KMS-11 (cell line): ENCODE measurements at regions not wholly inside any gene's neighbourhood (a gene's known extent, or its start where the extent isn't known, plus 50 kb on each side); places are given as distances from the start of the nearest gene placed in this dataset.

ENCODE experiments used
- H2AFZ ChIP-seq: fragments of 200-600 bp; sonication (generic); 2 replicates; pipeline ENCODE4 v1.6.1; 2016; ENCODE audit warnings: antibody characterized with exemption, mixed run types, low read depth
- H3K27ac ChIP-seq: fragments of 200-600 bp; sonication (generic); 2 replicates; pipeline ENCODE4 v1.6.1; 2016; ENCODE audit warnings: mild to moderate bottlenecking, mixed run types
- H3K27me3 ChIP-seq: fragments of 200-600 bp; sonication (generic); 2 replicates; pipeline ENCODE4 v1.6.1; 2017; ENCODE audit warnings: mild to moderate bottlenecking, low read depth, mixed run types, moderate library complexity; ENCODE audit not compliant: insufficient read depth
- H3K36me3 ChIP-seq: fragments of 200-600 bp; sonication (generic); 2 replicates; pipeline ENCODE4 v1.6.1; 2017; ENCODE audit warnings: mild to moderate bottlenecking, mixed run types; ENCODE audit not compliant: insufficient read depth
- H3K4me1 ChIP-seq: fragments of 200-600 bp; sonication (generic); 2 replicates; pipeline ENCODE4 v1.6.1; 2016; ENCODE audit warnings: mild to moderate bottlenecking, low read depth, mixed run types; ENCODE audit not compliant: poor library complexity, severe bottlenecking
- H3K4me2 ChIP-seq: fragments of 200-600 bp; sonication (generic); 2 replicates; pipeline ENCODE4 v1.7.0; 2016; ENCODE audit warnings: mild to moderate bottlenecking, mixed run types
- H3K4me3 ChIP-seq: fragments of 200-600 bp; sonication (generic); IDR thresholded peaks from 2 replicates; pipeline ENCODE4 v1.6.1; 2017; ENCODE audit warnings: low read depth, low read length, mixed read lengths; ENCODE audit not compliant: insufficient read depth
- H3K79me2 ChIP-seq: fragments of 200-600 bp; sonication (generic); 2 replicates; pipeline ENCODE4 v1.6.1; 2016; ENCODE audit warnings: low read depth, mixed run types; ENCODE audit not compliant: insufficient read depth
- H3K9ac ChIP-seq: fragments of 200-600 bp; sonication (generic); 2 replicates; pipeline ENCODE4 v1.6.1; 2016; ENCODE audit warnings: mild to moderate bottlenecking, mixed run types
- H4K20me1 ChIP-seq: fragments of 200-600 bp; sonication (generic); 2 replicates; pipeline ENCODE4 v1.6.1; 2016; ENCODE audit warnings: mild to moderate bottlenecking, mixed run types; ENCODE audit not compliant: insufficient read depth
- CTCF ChIP-seq: fragments of 200-600 bp; sonication (generic); conservative IDR thresholded peaks from 2 replicates; pipeline ENCODE4 v1.6.1; 2017; ENCODE audit warnings: low read depth, mild to moderate bottlenecking, antibody characterized with exemption, low read length, moderate library complexity, mixed read lengths

- no peak overlapping the region for H3K4me2 ChIP-seq
- H3K36me3 ChIP-seq = no peaks in the 10 kb centered on the region
- H3K27me3 ChIP-seq = no peaks in the 10 kb centered on the region
- no peak overlapping the region for H3K4me3 ChIP-seq
- no peak overlapping the region for H3K27ac ChIP-seq
- H2AFZ ChIP-seq = no peak overlapping the region
- no peak for TF ChIP-seq CTCF
- no peak overlapping the region for H3K9ac ChIP-seq
- H4K20me1 ChIP-seq = no peaks in the 10 kb centered on the region
- no peaks in the 10 kb centered on the region for H3K4me1 ChIP-seq
- no peaks in the 10 kb centered on the region for H3K79me2 ChIP-seq
These were observed 102.3 kb upstream of the WDR72 start for GRCh38 chr15:53861792-53862191.

GRCh38 chr15:53851110-53851848 lies 91.8 kb upstream of the WDR72 start:
- H3K4me1 ChIP-seq = no peaks in the 10 kb centered on the region
- no peaks in the 10 kb centered on the region for H4K20me1 ChIP-seq
- H3K9ac ChIP-seq = no peak overlapping the region
- no peaks in the 10 kb centered on the region for H3K79me2 ChIP-seq
- H3K27ac ChIP-seq = no peak overlapping the region
- no peaks in the 10 kb centered on the region for H3K27me3 ChIP-seq
- H3K36me3 ChIP-seq = no peaks in the 10 kb centered on the region
- TF ChIP-seq CTCF = no peak
- H2AFZ ChIP-seq = no peak overlapping the region
- H3K4me2 ChIP-seq = no peak overlapping the region
- no peak overlapping the region for H3K4me3 ChIP-seq

- TF ChIP-seq CTCF = no peak
- no peaks in the 10 kb centered on the region for H3K4me1 ChIP-seq
These were observed 88.3 kb upstream of the WDR72 start for GRCh38 chr15:53847745-53848144.

GRCh38 chr15:53844634-53845033 lies 85.2 kb upstream of the WDR72 start:
- Histone ChIP-seq H3K36me3 (no peaks in the 10 kb centered on the region), H3K4me2 (no peak overlapping the region), H4K20me1 (no peaks in the 10 kb centered on the region), H2AFZ (no peak overlapping the region), H3K9ac (no peak overlapping the region), H3K4me1 (no peaks in the 10 kb centered on the region), H3K27ac (no peak overlapping the region), H3K4me3 (no peak overlapping the region), H3K27me3 (no peaks in the 10 kb centered on the region), H3K79me2 (no peaks in the 10 kb centered on the region)
- no peak for TF ChIP-seq CTCF

More at GRCh38 chr15:53847745-53848144, 88.3 kb upstream of the WDR72 start:
- H3K27ac ChIP-seq = no peak overlapping the region
- H3K36me3 ChIP-seq = no peaks in the 10 kb centered on the region
- no peaks in the 10 kb centered on the region for H3K27me3 ChIP-seq
- no peak overlapping the region for H3K9ac ChIP-seq
- no peaks in the 10 kb centered on the region for H3K79me2 ChIP-seq
- H4K20me1 ChIP-seq = no peaks in the 10 kb centered on the region
- no peak overlapping the region for H2AFZ ChIP-seq
- H3K4me3 ChIP-seq = no peak overlapping the region
- H3K4me2 ChIP-seq = no peak overlapping the region
